ENCODE measurements at regions not wholly inside any gene's neighbourhood (a gene's known extent, or its start where the extent isn't known, plus 50 kb on each side); places are given as distances from the start of the nearest gene placed in this dataset.

DNA sequence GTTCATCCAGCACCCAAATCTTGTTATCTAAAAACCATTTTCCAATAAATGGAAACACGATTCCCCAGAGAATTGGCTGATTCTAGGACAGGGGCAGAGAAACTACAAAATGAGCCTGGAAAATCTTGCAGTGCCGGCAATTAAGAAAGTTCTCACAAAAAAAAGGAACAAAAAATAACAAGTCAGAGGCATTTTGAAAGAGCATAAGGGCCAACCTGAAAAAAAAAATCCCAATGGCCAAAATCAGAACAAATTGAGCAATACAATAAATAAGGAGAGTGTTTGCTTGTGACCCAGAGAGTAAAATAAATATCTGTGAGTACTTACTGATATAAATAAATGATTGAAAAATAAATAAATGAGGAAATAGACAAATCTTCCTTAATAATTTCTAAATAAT lies 55.1 kb upstream of the S1PR3 start:
- TF ChIP-seq JUND (IDR thresholded peaks at IDR 0.05; ENCODE audit: low read depth): no peak
- in situ Hi-C loops (cut with HindIII; ENCODE audit: low pct_unique_long_range_greater_than_20kb, low sequenced_read_pairs): no loop called here
- no peak for DNase-seq (ENCODE audit: low read depth in 1 of 2, low spot score in 1 of 2)

DNA sequence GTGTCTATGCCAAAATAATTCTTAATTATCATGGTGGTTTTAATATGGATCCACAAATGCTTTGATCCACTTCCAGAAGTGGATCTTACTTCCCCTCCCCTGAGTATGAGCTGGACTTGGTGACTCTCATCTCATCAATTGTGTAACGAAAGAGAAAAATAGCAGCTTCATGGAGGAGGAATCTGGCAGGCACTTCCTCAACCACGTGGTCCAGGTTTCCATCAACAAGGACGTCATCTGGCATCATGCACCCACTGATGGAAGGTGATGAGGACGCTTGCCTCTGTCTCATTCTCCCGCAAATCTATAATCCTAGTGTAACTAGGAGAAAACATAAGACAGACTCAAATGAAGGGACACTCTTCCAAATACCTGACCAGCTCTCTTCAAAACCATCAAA lies 54.6 kb upstream of the S1PR3 start:
- in situ Hi-C loops (cut with HindIII; ENCODE audit: low pct_unique_long_range_greater_than_20kb, low sequenced_read_pairs): no loop called here
- no peak for DNase-seq (ENCODE audit: low read depth in 1 of 2, low spot score in 1 of 2)

DNA sequence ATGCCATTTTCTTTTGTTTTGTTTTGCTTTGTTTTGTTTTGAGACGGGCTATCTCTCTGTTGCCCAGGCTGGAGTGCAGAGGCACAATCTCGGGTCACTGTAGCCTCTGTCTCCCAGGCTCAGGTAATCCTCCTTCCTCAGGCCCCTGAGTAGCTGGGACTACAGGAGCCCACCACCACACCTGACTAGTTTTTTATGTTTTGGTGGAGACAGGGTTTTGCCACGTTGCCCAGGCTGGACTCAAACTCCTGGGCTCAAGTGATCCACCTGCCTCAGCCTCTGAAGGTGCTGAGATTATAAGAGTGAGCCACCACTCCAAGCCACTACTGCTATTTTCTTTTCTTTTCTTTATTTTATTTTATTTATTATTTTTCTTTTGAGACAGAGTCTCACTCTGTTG lies 54.0 kb upstream of the S1PR3 start:
- no peak for TF ChIP-seq JUND (IDR thresholded peaks at IDR 0.05; ENCODE audit: low read depth)
- no peak for DNase-seq (ENCODE audit: low read depth in 1 of 2, low spot score in 1 of 2)
- in situ Hi-C loops (cut with HindIII; ENCODE audit: low pct_unique_long_range_greater_than_20kb, low sequenced_read_pairs): no loop called here

More for the DNA sequence above, 54.6 kb upstream of the S1PR3 start:
- no peak for TF ChIP-seq JUND (IDR thresholded peaks at IDR 0.05; ENCODE audit: low read depth)

DNA sequence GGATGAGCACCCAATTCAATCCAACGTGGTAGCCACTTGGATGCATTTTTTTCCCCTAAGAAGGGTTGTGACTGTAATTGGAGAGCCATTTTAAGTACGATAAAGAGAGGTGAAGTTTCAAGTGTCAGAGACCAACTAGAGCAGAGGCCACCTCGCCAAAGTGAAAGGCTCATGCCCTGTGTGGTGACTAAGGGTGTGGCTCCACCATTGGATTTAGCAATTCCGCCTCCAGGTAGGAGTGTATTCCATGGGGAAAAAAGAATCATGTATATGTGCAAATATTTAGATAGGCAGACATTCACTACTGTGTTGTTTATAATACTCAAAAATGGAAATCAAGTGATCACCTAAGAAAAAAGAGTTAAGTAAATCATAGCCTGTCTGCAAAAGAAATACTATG lies 53.1 kb upstream of the S1PR3 start:
- in situ Hi-C loops (cut with HindIII; ENCODE audit: low pct_unique_long_range_greater_than_20kb, low sequenced_read_pairs): no loop called here
- TF ChIP-seq JUND (IDR thresholded peaks at IDR 0.05; ENCODE audit: low read depth): no peak
- DNase-seq (ENCODE audit: low read depth in 1 of 2, low spot score in 1 of 2): no peak

All from T47D (cell line).